Prostate gland (tissue), 2 donors: ENCODE measurements at regions not wholly inside any gene's neighbourhood (a gene's known extent, or its start where the extent isn't known, plus 50 kb on each side); places are given as distances from the start of the nearest gene placed in this dataset.

Experiments
- CTCF ChIP-seq, 4 experiments: fragments of 200-600 bp in 2 of 4; fragments of 450-650 bp in 2 of 4; sonication (generic) in 2 of 4; IDR thresholded peaks; 1 replicate in 3 of 4; 2 replicates in 1 of 4; pipeline ENCODE4 v1.5.1; 2016 to 2019; ENCODE audit warnings: antibody characterized with exemption in 4 of 4, mild to moderate bottlenecking in 2 of 4, moderate library complexity in 2 of 4
- POLR2A ChIP-seq: fragments of 450-650 bp; IDR thresholded peaks from one replicate; pipeline ENCODE4 v1.6.1; 2016; ENCODE audit warnings: antibody characterized with exemption, mild to moderate bottlenecking

- TF ChIP-seq POLR2A (no peak), CTCF (IDR thresholded peaks at IDR 0.05) (no peak)
Measured at GRCh38 chr13:76643596-76643995, 242.6 kb downstream of the KCTD12 start.
